ENCODE measurements at regions not wholly inside any gene's neighbourhood (a gene's known extent, or its start where the extent isn't known, plus 50 kb on each side); places are given as distances from the start of the nearest gene placed in this dataset.

DNA sequence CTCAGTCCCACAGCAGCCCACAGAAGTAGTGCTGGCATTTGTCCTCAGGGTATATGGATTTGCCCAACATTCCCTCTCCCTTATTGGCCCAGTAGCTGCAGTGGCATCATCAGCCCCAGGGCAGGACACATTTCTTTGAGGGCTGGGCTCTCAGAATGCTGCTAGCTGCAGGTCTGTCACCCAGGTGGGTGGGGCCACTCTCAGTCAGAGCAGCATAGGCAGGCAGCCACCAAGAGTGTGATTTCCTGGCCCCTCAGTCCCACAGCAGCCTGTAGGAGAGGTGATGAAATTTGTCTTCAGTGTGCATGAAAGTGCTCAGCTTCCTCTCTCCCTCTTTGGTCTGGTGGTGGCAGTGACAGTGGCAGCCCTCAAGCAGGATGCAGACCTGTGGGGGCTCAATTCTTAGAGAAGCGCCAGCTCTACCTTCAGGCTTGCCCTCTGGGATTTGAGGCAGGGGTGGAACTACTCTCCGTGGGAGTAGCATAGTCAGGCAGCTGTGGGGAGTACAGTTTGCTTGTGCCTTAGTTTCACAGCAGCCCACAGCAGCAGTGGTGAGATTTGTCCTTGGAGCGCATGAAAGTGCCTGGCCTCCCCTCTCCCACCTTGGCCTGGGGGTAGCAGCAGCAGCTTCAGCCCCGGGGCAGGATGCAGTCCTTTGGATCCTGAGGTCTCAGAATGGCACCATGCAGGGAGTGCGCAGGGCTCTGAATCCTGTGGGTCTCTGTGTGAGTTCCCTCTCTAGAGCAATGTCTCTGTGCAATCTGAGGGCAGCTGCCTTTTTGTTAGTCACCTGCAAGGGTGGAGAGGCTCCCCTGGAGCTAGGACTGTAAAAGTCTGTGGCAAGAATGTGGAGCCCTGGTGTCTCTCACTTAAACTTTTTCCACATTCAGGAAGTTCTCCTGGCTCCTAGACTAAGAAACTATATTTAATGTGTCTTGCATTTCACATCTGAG lies 1229.1 kb downstream of the ROBO2 start:
- intact Hi-C loops (cut with DNase I) = no loop called here
- ATAC-seq (no peak), DNase-seq (ENCODE audit: low spot score) (no peak)

DNA sequence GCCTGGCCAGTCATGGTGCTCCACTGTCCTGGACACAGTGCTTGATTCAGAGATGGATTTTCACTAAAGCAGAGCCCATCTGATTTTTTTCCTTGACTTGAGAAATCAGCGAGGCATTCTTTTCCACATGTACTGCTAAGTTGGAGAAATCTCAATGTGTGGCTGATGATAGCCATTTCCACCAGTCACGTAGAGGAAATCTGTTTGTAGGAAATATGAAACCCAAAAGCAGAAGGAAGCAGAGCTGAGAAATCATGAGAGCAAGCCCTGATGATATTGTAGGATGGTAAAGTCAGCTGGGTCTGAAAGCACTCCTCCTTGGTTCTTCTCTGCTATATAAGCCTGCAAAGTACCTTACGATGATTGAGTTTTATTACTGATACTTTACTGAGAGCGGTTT lies 1233.4 kb downstream of the ROBO2 start:
- intact Hi-C loops (cut with DNase I) = no loop called here
- no peak for DNase-seq (ENCODE audit: low spot score)
- ATAC-seq = no peak

DNA sequence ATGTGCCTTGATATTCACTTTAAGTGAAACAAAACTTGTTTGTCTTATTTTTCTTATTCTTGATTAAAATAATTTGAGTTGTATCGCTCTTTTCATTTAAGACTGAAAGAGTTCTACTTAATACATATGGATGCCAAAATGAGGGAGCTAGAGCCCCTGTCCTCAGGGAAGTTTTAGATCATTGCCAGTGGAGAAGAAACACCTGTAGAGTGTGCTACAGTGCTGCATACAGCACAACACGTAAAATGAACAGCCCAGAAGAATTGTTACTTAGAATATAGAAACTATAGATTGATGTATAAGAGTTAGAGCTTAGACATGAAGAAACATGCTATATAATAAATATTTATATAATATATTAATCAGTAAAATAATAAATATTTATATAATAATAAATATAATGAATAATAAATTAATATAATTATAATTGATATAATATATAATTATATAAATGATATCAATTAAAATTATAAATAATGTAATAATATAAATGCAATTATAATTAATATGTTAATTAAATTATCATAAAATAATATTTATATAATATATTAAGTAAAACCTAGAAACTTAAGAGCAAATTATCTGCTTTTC lies 1234.7 kb downstream of the ROBO2 start:
- intact Hi-C loops (cut with DNase I) = no loop called here
- no peak for DNase-seq (ENCODE audit: low spot score)
- no peak for ATAC-seq

DNA sequence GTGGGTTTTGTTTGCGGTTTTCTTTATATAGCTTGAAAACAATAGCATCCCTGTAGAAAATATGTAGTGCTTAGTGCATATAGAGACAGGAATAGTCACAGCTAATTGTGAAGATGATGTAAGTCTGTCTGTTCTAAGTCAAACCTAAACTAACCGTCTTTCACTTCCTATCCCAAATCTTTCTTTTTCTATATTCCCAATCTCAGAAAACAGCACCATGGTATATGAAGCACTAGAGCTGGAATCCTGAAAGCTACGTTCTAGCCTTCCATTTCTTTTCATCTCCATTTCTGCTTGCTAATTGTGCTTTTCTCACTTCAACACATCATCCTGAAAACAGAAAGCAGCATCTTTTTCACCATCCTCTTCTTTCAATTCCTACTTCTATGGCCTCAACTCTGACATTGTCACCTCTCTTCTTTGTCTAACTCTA lies 1235.5 kb downstream of the ROBO2 start:
- DNase-seq (ENCODE audit: low spot score) (no peak), ATAC-seq (no peak)
- intact Hi-C loops (cut with DNase I) = no loop called here

DNA sequence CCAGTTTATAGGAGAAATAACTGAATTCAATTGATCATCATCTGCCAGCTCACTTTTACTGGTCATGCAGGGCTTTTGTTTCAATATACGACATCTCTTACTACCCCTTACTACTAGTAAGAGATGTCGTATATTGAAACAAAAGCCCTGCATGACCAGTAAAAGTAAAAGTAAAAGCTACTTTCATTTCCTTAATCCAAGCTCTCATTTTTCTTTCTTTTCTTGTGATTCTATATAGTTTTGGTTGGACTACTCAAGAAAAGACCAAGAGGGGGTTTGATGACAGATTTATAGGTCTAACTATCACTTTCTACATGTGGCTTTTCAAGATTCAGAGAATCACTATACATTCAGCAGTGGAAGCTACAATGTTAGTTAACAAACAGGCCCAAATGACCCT lies 1237.3 kb downstream of the ROBO2 start:
- DNase-seq (ENCODE audit: low spot score) = no peak
- ATAC-seq = no peak
- intact Hi-C loops (cut with DNase I) = no loop called here

DNA sequence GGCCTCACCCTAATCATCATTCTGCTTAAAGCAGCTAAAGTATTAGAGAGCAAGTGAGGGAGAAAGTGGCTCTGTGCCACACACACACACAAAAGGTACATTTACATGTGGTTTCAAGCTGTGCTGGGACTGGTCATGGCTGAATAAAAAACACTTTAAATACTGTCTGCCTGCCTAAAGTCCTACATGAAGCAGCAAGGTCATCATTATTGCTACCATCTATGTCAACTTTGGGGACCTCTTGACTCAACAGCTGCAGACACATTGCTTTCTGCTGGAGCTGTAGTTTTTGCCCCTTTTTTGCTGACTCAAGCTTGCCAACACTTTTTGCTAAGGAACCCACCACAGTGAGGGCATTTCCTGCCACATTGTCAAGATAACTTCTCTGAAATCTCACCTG lies 1237.9 kb downstream of the ROBO2 start:
- no peak for DNase-seq (ENCODE audit: low spot score)
- no peak for ATAC-seq
- intact Hi-C loops (cut with DNase I) = no loop called here

DNA sequence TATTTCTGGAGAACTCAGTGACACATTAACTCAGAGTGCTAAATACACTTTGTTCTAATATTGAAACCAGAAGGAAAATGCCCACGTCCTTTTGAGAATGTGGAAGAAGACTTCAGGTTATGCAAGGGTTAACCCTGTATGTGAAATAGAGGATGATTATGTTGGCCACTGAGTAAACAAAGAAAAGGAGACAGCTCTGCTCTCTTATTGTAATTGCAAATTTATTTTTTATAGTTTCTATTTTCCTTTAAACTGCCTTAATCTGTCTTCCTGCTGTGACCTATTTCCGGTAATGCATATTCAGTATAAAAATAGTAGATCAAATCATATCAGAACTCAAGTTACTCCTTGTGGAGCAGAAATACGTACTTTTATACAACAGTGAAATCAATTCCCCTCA lies 1239.2 kb downstream of the ROBO2 start:
- no peak for ATAC-seq

DNA sequence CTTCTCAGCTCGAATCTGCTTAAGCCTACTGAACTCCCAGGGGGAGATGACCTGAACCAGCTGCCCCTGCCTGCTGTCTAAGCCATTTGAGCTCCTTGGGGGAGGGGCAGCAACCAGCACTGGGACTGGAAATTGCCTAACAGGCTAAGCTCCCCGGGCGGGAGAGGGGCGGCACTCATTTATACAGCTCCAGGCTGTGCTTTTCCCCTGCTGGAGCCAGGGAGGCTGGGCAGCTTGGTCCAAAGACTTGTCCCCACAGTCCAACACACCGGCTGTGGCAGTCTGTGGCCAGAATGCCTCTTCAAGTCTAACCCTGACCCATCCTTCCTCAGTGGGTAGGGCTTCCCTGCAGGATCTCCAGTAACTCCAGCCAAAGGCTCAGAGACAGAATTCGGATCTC lies 1241.5 kb downstream of the ROBO2 start:
- no peak for DNase-seq (ENCODE audit: low spot score)
- no peak for ATAC-seq
- intact Hi-C loops (cut with DNase I) = no loop called here

More for the DNA sequence above, 1239.2 kb downstream of the ROBO2 start:
- no peak for DNase-seq (ENCODE audit: low spot score)
- intact Hi-C loops (cut with DNase I) = no loop called here

DNA sequence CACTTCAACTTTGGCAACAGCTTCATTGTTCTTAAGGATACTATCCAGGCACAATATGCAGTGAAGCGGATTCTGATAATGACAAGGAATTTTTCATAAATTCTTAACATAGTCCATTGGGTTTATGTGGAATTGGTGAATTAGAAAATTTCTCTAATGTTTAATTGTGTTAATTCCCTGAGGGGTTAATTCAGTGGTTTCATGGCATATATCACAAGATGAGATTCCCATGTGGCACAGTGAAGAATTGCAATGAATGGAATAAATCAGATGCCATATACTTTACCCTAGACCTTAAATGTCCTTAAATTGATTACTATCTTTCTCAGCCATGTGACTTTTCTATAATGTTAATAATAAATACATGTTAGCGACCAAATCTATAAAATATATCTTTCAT lies 1244.1 kb downstream of the ROBO2 start:
- DNase-seq (ENCODE audit: low spot score) (no peak), ATAC-seq (no peak)
- intact Hi-C loops (cut with DNase I) = no loop called here

DNA sequence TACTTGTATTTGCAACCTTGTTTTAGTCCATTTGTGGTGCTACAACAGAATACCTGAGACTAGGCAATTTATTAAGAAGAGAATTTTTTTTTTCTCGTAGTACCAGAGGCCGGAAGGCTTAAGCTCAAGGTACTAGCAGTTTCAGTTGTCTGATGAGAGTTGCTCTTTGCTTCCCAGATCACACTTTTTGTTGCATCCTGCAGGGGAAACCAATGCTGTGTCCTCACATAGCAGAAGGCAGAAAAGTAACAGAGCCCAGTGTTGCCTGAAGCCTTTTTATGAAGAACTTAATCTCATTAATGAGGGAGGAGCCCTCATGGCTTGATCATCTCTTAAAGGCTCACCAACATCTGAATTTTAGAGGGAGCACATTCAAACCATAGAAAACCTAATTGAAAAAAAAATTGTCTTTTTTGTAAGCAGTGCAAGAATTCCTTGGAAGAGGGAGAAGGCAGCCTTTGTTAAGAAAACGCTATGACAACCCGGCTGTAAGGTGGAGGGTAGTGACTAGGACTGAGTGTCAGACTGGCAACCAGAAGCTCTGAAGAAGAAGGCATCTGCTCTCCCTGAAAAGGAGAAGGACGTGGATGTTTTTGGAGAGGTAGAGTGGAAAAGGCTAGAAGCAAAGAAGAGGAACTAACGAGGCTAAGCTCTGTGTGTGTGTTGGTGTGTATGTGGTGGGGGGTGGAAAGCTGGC lies 1245.3 kb downstream of the ROBO2 start:
- DNase-seq (ENCODE audit: low spot score) = no peak
- no peak for ATAC-seq
- intact Hi-C loops (cut with DNase I) = no loop called here

DNA sequence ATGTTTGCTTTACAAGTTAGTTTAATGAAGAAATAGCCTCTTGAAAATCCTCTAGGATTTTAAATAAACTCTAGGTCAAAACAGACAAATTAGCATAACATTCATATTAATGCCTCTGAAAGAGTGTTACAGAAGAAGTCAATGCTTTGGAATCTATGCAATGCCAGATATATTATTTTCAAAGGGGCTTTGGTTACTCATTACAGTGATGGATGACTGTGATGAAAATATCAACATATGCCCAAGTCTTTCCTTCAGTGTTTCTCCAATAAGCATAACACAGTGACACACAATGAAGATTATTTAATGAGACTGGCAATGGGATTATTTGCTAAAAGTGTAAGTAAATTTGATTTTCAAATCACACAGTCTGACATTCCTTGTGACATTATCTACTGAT lies 1247.2 kb downstream of the ROBO2 start:
- DNase-seq (ENCODE audit: low spot score) (no peak), ATAC-seq (no peak)
- intact Hi-C loops (cut with DNase I) = no loop called here

DNA sequence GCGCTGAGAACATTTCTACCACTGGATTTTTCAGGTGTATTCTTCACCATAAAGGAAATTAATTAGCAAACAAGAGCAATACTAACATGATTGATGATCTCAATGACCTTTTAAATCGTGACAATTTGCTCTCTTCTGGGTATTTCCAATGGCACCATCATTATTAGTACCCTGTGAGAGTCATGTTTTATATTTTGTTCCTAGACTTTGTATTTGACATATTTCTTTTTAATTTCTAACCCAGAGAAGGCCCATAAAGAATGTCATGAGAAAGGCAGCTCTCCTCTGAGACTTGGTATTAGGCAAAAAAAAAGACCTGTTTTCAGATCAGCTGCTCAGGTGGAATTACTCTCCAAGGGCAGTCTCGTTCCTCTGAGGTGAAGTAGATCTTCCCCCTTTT lies 1253.4 kb downstream of the ROBO2 start:
- intact Hi-C loops (cut with DNase I) = no loop called here
- DNase-seq (ENCODE audit: low spot score) = no peak
- ATAC-seq = no peak

DNA sequence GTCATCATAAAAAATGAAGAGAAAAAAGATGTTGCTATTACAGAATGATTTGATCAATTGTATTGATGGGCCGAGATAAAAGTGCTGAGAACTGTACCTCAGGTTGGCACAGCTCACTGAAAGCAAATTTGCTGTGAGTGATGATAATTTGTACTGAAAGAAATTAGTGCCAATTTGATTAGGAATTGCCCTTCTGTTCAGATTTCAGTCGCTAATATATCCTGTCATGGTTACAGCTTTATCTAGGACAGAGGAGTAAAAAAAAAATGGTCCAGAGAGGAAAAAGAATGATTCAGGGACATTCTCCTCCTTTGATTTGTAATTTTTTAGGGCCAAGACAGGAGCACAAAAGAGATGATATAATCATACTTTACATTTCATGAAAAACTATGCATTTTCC lies 1264.2 kb downstream of the ROBO2 start:
- DNase-seq (ENCODE audit: low spot score) = no peak
- no peak for ATAC-seq
- intact Hi-C loops (cut with DNase I) = no loop called here

DNA sequence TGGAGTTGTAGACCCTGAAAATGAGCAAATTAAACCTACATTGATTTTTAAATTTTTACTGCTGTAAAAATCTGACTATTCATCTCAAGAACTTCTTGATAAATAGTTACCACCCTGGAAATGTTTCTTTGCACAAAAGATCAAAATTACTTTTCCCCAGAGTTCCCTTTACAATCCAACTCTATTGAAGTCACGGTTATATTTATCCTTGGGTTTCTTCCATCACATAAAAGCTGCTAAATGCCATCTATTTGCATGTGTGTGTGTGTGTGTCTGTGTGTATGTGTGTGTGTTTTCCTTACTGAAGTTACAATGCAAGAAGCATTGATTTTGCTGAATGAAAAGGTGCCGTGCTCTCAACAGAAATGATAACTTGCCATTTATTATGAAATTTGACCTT lies 1273.0 kb downstream of the ROBO2 start:
- no peak for DNase-seq (ENCODE audit: low spot score)

DNA sequence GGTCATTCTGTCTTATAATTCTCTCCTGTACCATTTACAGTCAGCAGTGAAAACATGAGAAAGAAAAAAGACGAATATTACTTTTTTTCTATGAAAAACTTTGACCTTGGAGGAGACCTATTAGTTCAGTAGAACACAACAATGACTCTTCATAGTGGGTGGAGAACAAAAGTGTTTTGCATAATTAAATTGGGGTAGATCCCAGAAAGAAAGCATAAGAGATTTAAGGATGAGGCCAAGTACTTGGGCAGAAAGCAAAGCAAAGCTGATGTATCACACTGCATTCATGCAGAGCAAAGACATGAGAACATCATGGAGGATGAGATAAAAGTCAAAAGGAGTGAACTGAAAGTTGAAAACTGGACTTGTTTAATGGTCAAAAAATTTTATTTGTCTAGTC lies 1273.4 kb downstream of the ROBO2 start:
- DNase-seq (ENCODE audit: low spot score) (no peak), ATAC-seq (no peak)
- intact Hi-C loops (cut with DNase I) = no loop called here

More for the DNA sequence above, 1273.0 kb downstream of the ROBO2 start:
- ATAC-seq = no peak
- intact Hi-C loops (cut with DNase I) = no loop called here

DNA sequence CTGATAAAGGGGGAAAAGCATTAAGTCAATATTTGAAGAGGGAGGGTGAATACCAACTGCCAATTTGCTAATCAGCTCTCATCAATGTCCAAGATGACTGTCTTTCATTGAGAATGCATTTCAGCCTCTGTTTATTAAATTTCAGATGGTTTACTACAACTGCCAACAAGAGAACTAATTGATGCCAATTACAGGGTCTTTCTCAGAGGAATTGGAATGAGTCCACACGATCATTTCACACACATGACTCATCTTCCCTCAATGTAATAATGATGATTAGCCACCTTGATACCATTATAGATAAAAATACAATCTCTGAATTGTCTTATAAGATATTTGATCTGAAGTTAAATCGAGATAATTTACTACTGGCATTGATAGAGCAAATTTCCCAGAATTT lies 1274.4 kb downstream of the ROBO2 start:
- no peak for ATAC-seq
- intact Hi-C loops (cut with DNase I) = no loop called here
- no peak for DNase-seq (ENCODE audit: low spot score)

DNA sequence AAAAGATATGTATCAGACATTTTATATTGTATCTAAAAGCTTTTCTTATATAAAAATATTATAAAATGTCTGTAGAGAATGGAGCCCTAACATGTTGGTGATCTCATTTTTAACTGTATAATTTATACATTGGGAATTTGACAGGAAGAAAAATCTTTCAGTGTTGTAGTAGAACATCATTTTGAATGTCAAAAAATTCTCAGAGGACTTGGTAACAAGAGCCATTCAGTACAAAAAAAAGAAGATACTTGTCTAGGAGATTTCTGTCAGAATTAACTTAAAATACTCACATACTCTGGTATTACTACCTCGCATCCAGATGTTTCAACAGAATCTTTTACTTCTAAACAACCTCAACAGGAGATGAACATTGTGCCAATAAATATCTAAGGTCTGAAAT lies 1277.9 kb downstream of the ROBO2 start:
- intact Hi-C loops (cut with DNase I) = no loop called here
- ATAC-seq = no peak
- no peak for DNase-seq (ENCODE audit: low spot score)

DNA sequence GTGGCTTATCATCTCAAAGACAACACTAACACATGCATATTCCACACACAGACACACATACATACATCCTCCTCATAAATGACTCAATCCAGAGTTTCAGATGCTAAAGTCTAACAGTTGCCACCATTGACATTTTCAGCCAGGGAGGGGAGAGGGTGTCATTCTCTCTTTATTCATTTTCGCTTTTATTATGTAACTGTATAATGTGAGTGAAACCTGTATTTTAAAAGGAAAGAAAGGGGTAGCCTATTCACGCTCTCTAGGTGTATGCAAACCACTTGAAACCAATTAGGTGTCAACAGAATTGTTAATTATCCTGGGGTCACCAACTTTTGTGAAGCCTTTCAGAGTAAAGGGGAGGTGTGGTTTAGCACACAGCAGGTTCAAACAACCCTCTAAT lies 1282.9 kb downstream of the ROBO2 start:
- DNase-seq (ENCODE audit: low spot score) (no peak), ATAC-seq (no peak)
- intact Hi-C loops (cut with DNase I) = no loop called here

DNA sequence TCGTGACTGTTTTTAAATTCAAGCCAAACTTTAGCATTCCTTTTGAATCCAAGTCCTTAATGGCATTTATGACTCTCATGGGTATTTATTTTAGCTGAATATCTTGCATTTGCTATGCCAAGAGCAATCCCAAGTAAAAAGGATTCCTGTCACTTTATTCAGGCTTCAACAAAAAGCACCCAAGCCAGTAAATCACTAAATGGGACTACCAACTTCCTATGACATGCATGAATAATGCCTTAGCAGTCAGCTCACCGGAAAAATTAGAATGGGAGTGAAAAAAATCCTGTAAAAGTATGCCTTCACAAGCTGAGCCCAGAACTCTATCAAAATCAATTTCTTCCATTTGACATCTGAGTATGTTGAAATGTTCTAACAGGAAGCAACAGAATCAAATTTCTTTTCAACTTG lies 1297.9 kb downstream of the ROBO2 start:
- intact Hi-C loops (cut with DNase I) = loop anchor here (1.0 kb wide), 1 partner anchor 44 kb away; no protein-coding TSS in a partner anchor

DNA sequence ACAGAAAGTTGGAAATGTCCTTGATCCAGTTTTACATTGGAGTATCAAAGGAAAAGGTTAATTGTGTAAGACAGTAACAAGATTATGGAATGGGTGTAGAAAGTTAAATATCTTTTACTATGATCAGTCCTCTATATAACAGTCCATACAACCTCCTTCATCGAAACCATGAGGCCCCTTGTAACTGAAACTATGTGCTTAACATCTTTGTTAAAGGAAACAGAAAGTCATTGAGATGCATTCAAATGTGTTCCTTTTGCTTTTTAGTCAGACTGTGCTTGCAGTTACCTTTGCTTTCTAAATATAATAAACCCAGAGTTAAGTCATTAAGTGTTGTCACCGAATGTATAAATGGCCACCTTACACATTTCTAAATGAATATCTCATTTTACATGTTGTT lies 1298.5 kb downstream of the ROBO2 start:
- DNase-seq (ENCODE audit: low spot score) (no peak), ATAC-seq (no peak)
- intact Hi-C loops (cut with DNase I) = no loop called here

More for the DNA sequence above, 1297.9 kb downstream of the ROBO2 start:
- DNase-seq (ENCODE audit: low spot score) = no peak
- ATAC-seq = no peak

Measured in sciatic nerve (tissue), 2 donors.